ENCODE measurements at regions not wholly inside any gene's neighbourhood (a gene's known extent, or its start where the extent isn't known, plus 50 kb on each side); places are given as distances from the start of the nearest gene placed in this dataset.

DNA sequence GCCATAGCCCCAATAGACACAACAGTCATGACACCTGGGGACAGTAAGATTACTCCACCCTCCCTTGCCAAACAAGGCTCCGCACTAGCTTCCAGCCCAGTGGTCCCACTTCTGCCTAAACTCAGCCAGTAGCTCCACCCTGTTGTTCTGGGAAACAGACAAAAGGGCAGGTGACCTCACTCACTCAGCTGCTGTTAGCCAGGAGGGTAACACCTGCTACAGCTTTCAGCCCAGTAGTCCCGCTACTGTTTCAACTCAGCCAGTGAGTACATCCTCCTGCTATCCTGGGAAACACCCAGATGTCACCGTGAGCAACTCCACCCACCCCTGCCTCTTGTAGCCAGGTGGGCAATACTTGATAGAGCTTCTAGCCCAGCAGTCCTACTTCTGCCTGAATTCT lies 162.7 kb upstream of the CPXCR1 start (continued):
- TF ChIP-seq, protein P1, sequence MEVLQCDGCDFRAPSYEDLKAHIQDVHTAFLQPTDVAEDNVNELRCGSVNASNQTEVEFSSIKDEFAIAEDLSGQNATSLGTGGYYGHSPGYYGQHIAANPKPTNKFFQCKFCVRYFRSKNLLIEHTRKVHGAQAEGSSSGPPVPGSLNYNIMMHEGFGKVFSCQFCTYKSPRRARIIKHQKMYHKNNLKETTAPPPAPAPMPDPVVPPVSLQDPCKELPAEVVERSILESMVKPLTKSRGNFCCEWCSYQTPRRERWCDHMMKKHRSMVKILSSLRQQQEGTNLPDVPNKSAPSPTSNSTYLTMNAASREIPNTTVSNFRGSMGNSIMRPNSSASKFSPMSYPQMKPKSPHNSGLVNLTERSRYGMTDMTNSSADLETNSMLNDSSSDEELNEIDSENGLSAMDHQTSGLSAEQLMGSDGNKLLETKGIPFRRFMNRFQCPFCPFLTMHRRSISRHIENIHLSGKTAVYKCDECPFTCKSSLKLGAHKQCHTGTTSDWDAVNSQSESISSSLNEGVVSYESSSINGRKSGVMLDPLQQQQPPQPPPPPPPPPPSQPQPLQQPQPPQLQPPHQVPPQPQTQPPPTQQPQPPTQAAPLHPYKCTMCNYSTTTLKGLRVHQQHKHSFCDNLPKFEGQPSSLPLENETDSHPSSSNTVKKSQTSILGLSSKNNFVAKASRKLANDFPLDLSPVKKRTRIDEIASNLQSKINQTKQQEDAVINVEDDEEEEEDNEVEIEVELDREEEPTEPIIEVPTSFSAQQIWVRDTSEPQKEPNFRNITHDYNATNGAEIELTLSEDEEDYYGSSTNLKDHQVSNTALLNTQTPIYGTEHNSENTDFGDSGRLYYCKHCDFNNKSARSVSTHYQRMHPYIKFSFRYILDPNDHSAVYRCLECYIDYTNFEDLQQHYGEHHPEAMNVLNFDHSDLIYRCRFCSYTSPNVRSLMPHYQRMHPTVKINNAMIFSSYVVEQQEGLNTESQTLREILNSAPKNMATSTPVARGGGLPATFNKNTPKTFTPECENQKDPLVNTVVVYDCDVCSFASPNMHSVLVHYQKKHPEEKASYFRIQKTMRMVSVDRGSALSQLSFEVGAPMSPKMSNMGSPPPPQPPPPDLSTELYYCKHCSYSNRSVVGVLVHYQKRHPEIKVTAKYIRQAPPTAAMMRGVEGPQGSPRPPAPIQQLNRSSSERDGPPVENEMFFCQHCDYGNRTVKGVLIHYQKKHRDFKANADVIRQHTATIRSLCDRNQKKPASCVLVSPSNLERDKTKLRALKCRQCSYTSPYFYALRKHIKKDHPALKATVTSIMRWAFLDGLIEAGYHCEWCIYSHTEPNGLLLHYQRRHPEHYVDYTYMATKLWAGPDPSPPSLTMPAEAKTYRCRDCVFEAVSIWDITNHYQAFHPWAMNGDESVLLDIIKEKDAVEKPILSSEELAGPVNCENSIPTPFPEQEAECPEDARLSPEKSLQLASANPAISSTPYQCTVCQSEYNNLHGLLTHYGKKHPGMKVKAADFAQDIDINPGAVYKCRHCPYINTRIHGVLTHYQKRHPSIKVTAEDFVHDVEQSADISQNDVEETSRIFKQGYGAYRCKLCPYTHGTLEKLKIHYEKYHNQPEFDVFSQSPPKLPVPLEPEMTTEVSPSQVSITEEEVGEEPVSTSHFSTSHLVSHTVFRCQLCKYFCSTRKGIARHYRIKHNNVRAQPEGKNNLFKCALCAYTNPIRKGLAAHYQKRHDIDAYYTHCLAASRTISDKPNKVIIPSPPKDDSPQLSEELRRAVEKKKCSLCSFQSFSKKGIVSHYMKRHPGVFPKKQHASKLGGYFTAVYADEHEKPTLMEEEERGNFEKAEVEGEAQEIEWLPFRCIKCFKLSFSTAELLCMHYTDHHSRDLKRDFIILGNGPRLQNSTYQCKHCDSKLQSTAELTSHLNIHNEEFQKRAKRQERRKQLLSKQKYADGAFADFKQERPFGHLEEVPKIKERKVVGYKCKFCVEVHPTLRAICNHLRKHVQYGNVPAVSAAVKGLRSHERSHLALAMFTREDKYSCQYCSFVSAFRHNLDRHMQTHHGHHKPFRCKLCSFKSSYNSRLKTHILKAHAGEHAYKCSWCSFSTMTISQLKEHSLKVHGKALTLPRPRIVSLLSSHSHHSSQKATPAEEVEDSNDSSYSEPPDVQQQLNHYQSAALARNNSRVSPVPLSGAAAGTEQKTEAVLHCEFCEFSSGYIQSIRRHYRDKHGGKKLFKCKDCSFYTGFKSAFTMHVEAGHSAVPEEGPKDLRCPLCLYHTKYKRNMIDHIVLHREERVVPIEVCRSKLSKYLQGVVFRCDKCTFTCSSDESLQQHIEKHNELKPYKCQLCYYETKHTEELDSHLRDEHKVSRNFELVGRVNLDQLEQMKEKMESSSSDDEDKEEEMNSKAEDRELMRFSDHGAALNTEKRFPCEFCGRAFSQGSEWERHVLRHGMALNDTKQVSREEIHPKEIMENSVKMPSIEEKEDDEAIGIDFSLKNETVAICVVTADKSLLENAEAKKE (CRISPR knock-in tag; IDR thresholded peaks at IDR 0.05), result no peak

DNA sequence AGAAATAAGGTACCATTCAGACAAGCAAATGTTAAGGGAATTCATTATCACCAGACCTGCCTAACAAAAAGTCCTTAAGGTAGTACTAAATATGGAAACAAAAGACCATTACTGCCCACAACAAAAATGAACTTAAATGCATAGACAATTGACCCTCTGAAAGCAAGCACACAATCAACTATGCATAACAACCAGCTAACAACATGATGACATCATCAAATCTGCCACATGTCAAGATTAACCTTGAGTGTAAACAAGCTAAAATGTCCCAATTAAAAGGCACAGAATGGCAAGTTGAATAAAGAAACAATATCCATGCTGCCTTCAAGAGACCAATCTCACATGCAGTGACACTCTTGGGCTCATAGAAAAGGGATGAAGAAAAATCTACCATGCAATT lies 160.7 kb upstream of the CPXCR1 start:
- no peak overlapping the region for H3K27ac Mint-ChIP-seq

More for the DNA sequence above, 160.7 kb upstream of the CPXCR1 start:
- no peak overlapping the region for H2AFZ ChIP-seq
- no peaks in the 10 kb centered on the region for H4K20me1 ChIP-seq (replicated peaks; ENCODE audit: insufficient read depth)
- H3K4me2 ChIP-seq, result no peak overlapping the region
- no peak for ATAC-seq
- no peaks in the 10 kb centered on the region for H3K36me3 Mint-ChIP-seq (ENCODE audit: low read depth)
- TF ChIP-seq, protein P2, sequence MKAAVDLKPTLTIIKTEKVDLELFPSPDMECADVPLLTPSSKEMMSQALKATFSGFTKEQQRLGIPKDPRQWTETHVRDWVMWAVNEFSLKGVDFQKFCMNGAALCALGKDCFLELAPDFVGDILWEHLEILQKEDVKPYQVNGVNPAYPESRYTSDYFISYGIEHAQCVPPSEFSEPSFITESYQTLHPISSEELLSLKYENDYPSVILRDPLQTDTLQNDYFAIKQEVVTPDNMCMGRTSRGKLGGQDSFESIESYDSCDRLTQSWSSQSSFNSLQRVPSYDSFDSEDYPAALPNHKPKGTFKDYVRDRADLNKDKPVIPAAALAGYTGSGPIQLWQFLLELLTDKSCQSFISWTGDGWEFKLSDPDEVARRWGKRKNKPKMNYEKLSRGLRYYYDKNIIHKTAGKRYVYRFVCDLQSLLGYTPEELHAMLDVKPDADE (IDR thresholded peaks at IDR 0.05), result no peak
- no peak for TF ChIP-seq STAT1 (IDR thresholded peaks at IDR 0.05; ENCODE audit: unreplicated experiment)
- TF ChIP-seq JUNB (IDR thresholded peaks at IDR 0.05; ENCODE audit: unreplicated experiment), result no peak
- H3K9me3 Mint-ChIP-seq, result no peaks in the 10 kb centered on the region; the same call in 1 of the 3 replicates
- no peaks in the 10 kb centered on the region for H3K9me2 ChIP-seq (ENCODE audit: insufficient read depth)
- H3K27me3 Mint-ChIP-seq (ENCODE audit: insufficient read depth, low read depth, poor library complexity), result no peaks in the 10 kb centered on the region
- no peaks in the 10 kb centered on the region for H3F3A ChIP-seq (replicated peaks; ENCODE audit: low read depth)
- DNase-seq (ENCODE audit: low spot score), result no peak
- H3K4me3 ChIP-seq, result no peak overlapping the region
- H3K27me3 ChIP-seq (ENCODE audit: insufficient read depth), result no peaks in the 10 kb centered on the region
- no peaks in the 10 kb centered on the region for H3K36me3 ChIP-seq (ENCODE audit: insufficient read depth)
- no peaks in the 10 kb centered on the region for H3K4me1 ChIP-seq (ENCODE audit: insufficient read depth)
- no peak overlapping the region for H3K4me3 Mint-ChIP-seq
- H3K79me2 ChIP-seq (replicated peaks; ENCODE audit: insufficient read depth), result no peaks in the 10 kb centered on the region
- H3K27ac ChIP-seq (ENCODE audit: low read depth), result no peak overlapping the region
- H3K4me1 Mint-ChIP-seq, result no peaks in the 10 kb centered on the region

Data from GM23338 (cell line).